ENCODE measurements at regions not wholly inside any gene's neighbourhood (a gene's known extent, or its start where the extent isn't known, plus 50 kb on each side); places are given as distances from the start of the nearest gene placed in this dataset.

- no peak for TF ChIP-seq CTCF (conservative IDR thresholded peaks at IDR 0.05; ENCODE audit: low read depth in 2 of 2)
These were observed 144.1 kb upstream of the SEL1L start (continued) for GRCh38 chr14:81677736-81678135.

- no peaks in the 10 kb centered on the region for H3F3A ChIP-seq (replicated peaks; ENCODE audit: low read depth)
- no peak overlapping the region for H3K4me3 ChIP-seq
- H3K36me3 ChIP-seq (ENCODE audit: insufficient read depth) = no peaks in the 10 kb centered on the region
- no peak for DNase-seq (ENCODE audit: low spot score)
- H3K27me3 ChIP-seq (ENCODE audit: insufficient read depth) = peaks cover 98% of the 10 kb centered on the region
- peaks cover 52% of the 10 kb centered on the region for H3K9me3 Mint-ChIP-seq
- no peak overlapping the region for H3K27ac Mint-ChIP-seq
- no peaks in the 10 kb centered on the region for H3K9me2 ChIP-seq (ENCODE audit: insufficient read depth)
- H3K27me3 Mint-ChIP-seq (ENCODE audit: insufficient read depth, low read depth, poor library complexity) = peaks cover 33% of the 10 kb centered on the region
- H3K4me1 ChIP-seq (ENCODE audit: insufficient read depth) = peaks cover 31% of the 10 kb centered on the region
- no peak overlapping the region for H3K27ac ChIP-seq (ENCODE audit: low read depth)
- H3K4me3 Mint-ChIP-seq = no peak overlapping the region
- no peaks in the 10 kb centered on the region for H3K79me2 ChIP-seq (replicated peaks; ENCODE audit: insufficient read depth)
- H3K4me1 Mint-ChIP-seq = peaks cover 29% of the 10 kb centered on the region
- H4K20me1 ChIP-seq (replicated peaks; ENCODE audit: insufficient read depth) = no peaks in the 10 kb centered on the region
- ATAC-seq = no peak
- H2AFZ ChIP-seq = no peak overlapping the region
- no peak for TF ChIP-seq ZNF462 (CRISPR knock-in tag; IDR thresholded peaks at IDR 0.05)
- no peak for TF ChIP-seq ETS1 (IDR thresholded peaks at IDR 0.05)
- no peak for TF ChIP-seq ZNF331 (CRISPR knock-in tag; IDR thresholded peaks at IDR 0.05; ENCODE audit: low read depth)
- no peak for TF ChIP-seq CTCF (conservative IDR thresholded peaks at IDR 0.05; ENCODE audit: low read depth in 2 of 2)
- TF ChIP-seq NANOG (IDR thresholded peaks at IDR 0.05; ENCODE audit: borderline replicate concordance) = no peak
- TF ChIP-seq ZNF114 (CRISPR knock-in tag; IDR thresholded peaks at IDR 0.05) = no peak
- no peak for TF ChIP-seq STAT1 (IDR thresholded peaks at IDR 0.05; ENCODE audit: unreplicated experiment)
- no peak overlapping the region for H3K4me2 ChIP-seq
- H3K36me3 Mint-ChIP-seq (ENCODE audit: low read depth) = peaks cover 4% of the 10 kb centered on the region; the same call in 1 of the 3 replicates
These were observed 145.6 kb upstream of the SEL1L start for GRCh38 chr14:81679226-81679625.

Measured in GM23338 (cell line).